Tibial nerve (tissue), 4 donors: ENCODE measurements at regions not wholly inside any gene's neighbourhood (a gene's known extent, or its start where the extent isn't known, plus 50 kb on each side); places are given as distances from the start of the nearest gene placed in this dataset.

Source experiments
- EP300 ChIP-seq, 2 donors: sonication (generic); formaldehyde crosslinking; IDR thresholded peaks; one replicate each; pipeline ENCODE4 v1.6.1; 2017; ENCODE audit warnings: antibody characterized with exemption in 2 of 2, mild to moderate bottlenecking in 1 of 2
- POLR2A ChIP-seq, 2 donors: fragments of 450-650 bp; IDR thresholded peaks; one replicate each; pipeline ENCODE4 v1.6.1; 2017; ENCODE audit warnings: antibody characterized with exemption in 2 of 2, mild to moderate bottlenecking in 2 of 2, moderate library complexity in 2 of 2
- TF ChIP-seq, protein P1 (sequence below), 5 experiments: fragments of 200-600 bp in 3 of 5; fragments of 450-650 bp in 2 of 5; sonication (generic) in 3 of 5; IDR thresholded peaks; one replicate each; pipeline ENCODE4 v1.5.1; 2016 to 2019; ENCODE audit warnings: antibody characterized with exemption in 5 of 5, mild to moderate bottlenecking in 3 of 5, moderate library complexity in 2 of 5

DNA sequence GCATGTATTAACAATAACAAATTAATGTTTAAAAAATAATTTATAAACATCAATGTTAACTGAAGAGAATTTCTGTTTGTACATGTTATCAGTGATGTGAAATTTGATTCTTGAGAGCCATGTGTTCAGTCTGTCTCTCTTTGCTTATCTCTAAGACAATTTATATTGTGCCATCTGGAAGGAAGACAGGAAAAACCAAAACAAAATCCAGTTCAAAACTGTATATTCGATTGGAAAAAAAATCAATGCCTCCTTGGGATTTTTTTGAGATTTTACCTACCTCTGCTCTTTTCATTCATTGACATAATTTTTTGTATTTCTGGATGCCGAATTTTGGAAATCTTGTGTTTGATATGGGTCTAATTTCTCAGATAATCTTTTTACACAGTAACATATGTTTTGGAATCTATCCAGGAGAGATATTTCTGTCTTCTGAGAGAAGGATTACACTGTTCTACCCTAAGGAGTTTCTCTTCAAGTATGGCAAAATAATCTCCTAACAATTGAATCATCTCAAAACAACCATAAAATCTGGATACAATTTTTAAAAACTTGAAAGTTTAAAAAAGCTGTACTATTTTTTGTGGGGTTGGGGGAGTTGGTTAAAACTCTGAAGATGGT lies 311.9 kb upstream of the GNAI1 start:
- TF ChIP-seq, protein P1, sequence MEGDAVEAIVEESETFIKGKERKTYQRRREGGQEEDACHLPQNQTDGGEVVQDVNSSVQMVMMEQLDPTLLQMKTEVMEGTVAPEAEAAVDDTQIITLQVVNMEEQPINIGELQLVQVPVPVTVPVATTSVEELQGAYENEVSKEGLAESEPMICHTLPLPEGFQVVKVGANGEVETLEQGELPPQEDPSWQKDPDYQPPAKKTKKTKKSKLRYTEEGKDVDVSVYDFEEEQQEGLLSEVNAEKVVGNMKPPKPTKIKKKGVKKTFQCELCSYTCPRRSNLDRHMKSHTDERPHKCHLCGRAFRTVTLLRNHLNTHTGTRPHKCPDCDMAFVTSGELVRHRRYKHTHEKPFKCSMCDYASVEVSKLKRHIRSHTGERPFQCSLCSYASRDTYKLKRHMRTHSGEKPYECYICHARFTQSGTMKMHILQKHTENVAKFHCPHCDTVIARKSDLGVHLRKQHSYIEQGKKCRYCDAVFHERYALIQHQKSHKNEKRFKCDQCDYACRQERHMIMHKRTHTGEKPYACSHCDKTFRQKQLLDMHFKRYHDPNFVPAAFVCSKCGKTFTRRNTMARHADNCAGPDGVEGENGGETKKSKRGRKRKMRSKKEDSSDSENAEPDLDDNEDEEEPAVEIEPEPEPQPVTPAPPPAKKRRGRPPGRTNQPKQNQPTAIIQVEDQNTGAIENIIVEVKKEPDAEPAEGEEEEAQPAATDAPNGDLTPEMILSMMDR (IDR thresholded peaks at IDR 0.05) = no peak
- TF ChIP-seq POLR2A (IDR thresholded peaks at IDR 0.05) (no peak), EP300 (IDR thresholded peaks at IDR 0.05) (no peak)
